ENCODE measurements at regions not wholly inside any gene's neighbourhood (a gene's known extent, or its start where the extent isn't known, plus 50 kb on each side); places are given as distances from the start of the nearest gene placed in this dataset.

- H3K4me3 Mint-ChIP-seq (ENCODE audit: low read depth, unreplicated experiment), result no peak overlapping the region
- H3K9me3 Mint-ChIP-seq (ENCODE audit: low read depth, unreplicated experiment), result no peaks in the 10 kb centered on the region
- intact Hi-C loops (cut with micrococcal nuclease; ENCODE audit: unreplicated experiment), result loop anchor here (5.0 kb wide), 1 partner anchor 1116 kb away; no protein-coding TSS in a partner anchor
- no peaks in the 10 kb centered on the region for H3K4me1 Mint-ChIP-seq (ENCODE audit: low read depth, unreplicated experiment)
- H3K27me3 Mint-ChIP-seq (ENCODE audit: unreplicated experiment), result peaks cover 37% of the 10 kb centered on the region
- no TSS peak for BruUV-seq (replicated peaks)
- CTCF ChIA-PET, result interaction anchor here (0.6 to 0.7 kb wide), 2 partner anchors 8 to 766 kb away, joined by 3 read pairs; no protein-coding TSS in a partner anchor
- no peak for TF ChIP-seq CTCF (IDR thresholded peaks at IDR 0.05; ENCODE audit: unreplicated experiment)
- DNase-seq, result no peak
- H3K36me3 Mint-ChIP-seq (ENCODE audit: insufficient read depth, unreplicated experiment), result no peaks in the 10 kb centered on the region
- H3K27ac Mint-ChIP-seq (ENCODE audit: unreplicated experiment), result no peak overlapping the region
Measured at GRCh38 chr15:62528505-62528904, 363.4 kb upstream of the C2CD4B start.

- CTCF ChIA-PET, result no interaction called here
- Mint-ChIP-seq H3K4me3 (ENCODE audit: low read depth, unreplicated experiment) (no peak overlapping the region), H3K27ac (ENCODE audit: unreplicated experiment) (no peak overlapping the region)
Measured at GRCh38 chr15:62532367-62532766, 367.3 kb upstream of the C2CD4B start.

GRCh38 chr15:62533687-62534086 lies 368.6 kb upstream of the C2CD4B start:
- no peak for TF ChIP-seq CTCF (IDR thresholded peaks at IDR 0.05; ENCODE audit: unreplicated experiment)
- no TSS peak for BruUV-seq (replicated peaks)
- Mint-ChIP-seq H3K27me3 (ENCODE audit: unreplicated experiment) (peaks cover 13% of the 10 kb centered on the region), H3K27ac (ENCODE audit: unreplicated experiment) (no peak overlapping the region), H3K4me1 (ENCODE audit: low read depth, unreplicated experiment) (no peaks in the 10 kb centered on the region), H3K4me3 (ENCODE audit: low read depth, unreplicated experiment) (no peak overlapping the region), H3K36me3 (ENCODE audit: insufficient read depth, unreplicated experiment) (no peaks in the 10 kb centered on the region), H3K9me3 (ENCODE audit: low read depth, unreplicated experiment) (no peaks in the 10 kb centered on the region)
- DNase-seq, result no peak
- intact Hi-C loops (cut with micrococcal nuclease; ENCODE audit: unreplicated experiment), result no loop called here
- CTCF ChIA-PET, result no interaction called here

More at GRCh38 chr15:62532367-62532766, 367.3 kb upstream of the C2CD4B start:
- H3K27me3 Mint-ChIP-seq (ENCODE audit: unreplicated experiment), result peaks cover 14% of the 10 kb centered on the region
- no TSS peak for BruUV-seq (replicated peaks)
- intact Hi-C loops (cut with micrococcal nuclease; ENCODE audit: unreplicated experiment), result no loop called here
- no peaks in the 10 kb centered on the region for H3K36me3 Mint-ChIP-seq (ENCODE audit: insufficient read depth, unreplicated experiment)
- H3K9me3 Mint-ChIP-seq (ENCODE audit: low read depth, unreplicated experiment), result no peaks in the 10 kb centered on the region
- no peak for DNase-seq
- no peak for TF ChIP-seq CTCF (IDR thresholded peaks at IDR 0.05; ENCODE audit: unreplicated experiment)
- H3K4me1 Mint-ChIP-seq (ENCODE audit: low read depth, unreplicated experiment), result no peaks in the 10 kb centered on the region

GRCh38 chr15:62534996-62535395 lies 369.9 kb upstream of the C2CD4B start:
- intact Hi-C loops (cut with micrococcal nuclease; ENCODE audit: unreplicated experiment), result no loop called here
- no peak overlapping the region for H3K27ac Mint-ChIP-seq (ENCODE audit: unreplicated experiment)
- no peak for DNase-seq
- no peaks in the 10 kb centered on the region for H3K9me3 Mint-ChIP-seq (ENCODE audit: low read depth, unreplicated experiment)
- H3K36me3 Mint-ChIP-seq (ENCODE audit: insufficient read depth, unreplicated experiment), result no peaks in the 10 kb centered on the region
- peaks cover 13% of the 10 kb centered on the region for H3K27me3 Mint-ChIP-seq (ENCODE audit: unreplicated experiment)
- H3K4me1 Mint-ChIP-seq (ENCODE audit: low read depth, unreplicated experiment), result no peaks in the 10 kb centered on the region
- no TSS peak for BruUV-seq (replicated peaks)
- TF ChIP-seq CTCF (IDR thresholded peaks at IDR 0.05; ENCODE audit: unreplicated experiment), result no peak
- H3K4me3 Mint-ChIP-seq (ENCODE audit: low read depth, unreplicated experiment), result no peak overlapping the region
- CTCF ChIA-PET, result no interaction called here

Data from Calu3 (cell line).